GM15510 (cell line): ENCODE measurements at regions not wholly inside any gene's neighbourhood (a gene's known extent, or its start where the extent isn't known, plus 50 kb on each side); places are given as distances from the start of the nearest gene placed in this dataset.

ENCODE experiments used
- POLR2A ChIP-seq: IDR thresholded peaks from 3 replicates; pipeline ENCODE4 v1.6.1; 2011; ENCODE audit warnings: borderline replicate concordance; ENCODE audit not compliant: insufficient read length; ENCODE audit errors: extremely low read depth

- TF ChIP-seq POLR2A, result no peak
Observed at GRCh38 chr10:62727934-62728333, 76.6 kb upstream of the ADO start.

GRCh38 chr10:62728479-62728878, 76.0 kb upstream of the ADO start:
- TF ChIP-seq POLR2A, result no peak

- TF ChIP-seq POLR2A, result no peak
Observed at GRCh38 chr10:62732841-62733653, 71.5 kb upstream of the ADO start.

- TF ChIP-seq POLR2A, result no peak
Observed at GRCh38 chr10:62733654-62734293, 70.7 kb upstream of the ADO start.

- no peak for TF ChIP-seq POLR2A
Observed at GRCh38 chr10:62734781-62735463, 69.6 kb upstream of the ADO start.

GRCh38 chr10:62735464-62736167, 68.9 kb upstream of the ADO start:
- TF ChIP-seq POLR2A, result no peak

GRCh38 chr10:62736168-62736546, 68.4 kb upstream of the ADO start:
- TF ChIP-seq POLR2A, result no peak

GRCh38 chr10:62738916-62739315, 65.6 kb upstream of the ADO start:
- no peak for TF ChIP-seq POLR2A

GRCh38 chr10:62740885-62741745, 63.4 kb upstream of the ADO start:
- no peak for TF ChIP-seq POLR2A

GRCh38 chr10:62741996-62742395, 62.5 kb upstream of the ADO start:
- TF ChIP-seq POLR2A, result no peak

GRCh38 chr10:62742536-62743061, 61.9 kb upstream of the ADO start:
- no peak for TF ChIP-seq POLR2A

GRCh38 chr10:62744136-62744535, 60.4 kb upstream of the ADO start:
- no peak for TF ChIP-seq POLR2A

GRCh38 chr10:62745581-62745980, 58.9 kb upstream of the ADO start:
- no peak for TF ChIP-seq POLR2A
